ENCODE measurements at regions not wholly inside any gene's neighbourhood (a gene's known extent, or its start where the extent isn't known, plus 50 kb on each side); places are given as distances from the start of the nearest gene placed in this dataset.

- TF ChIP-seq CTCF (IDR thresholded peaks at IDR 0.05): no peak
- no peak for TF ChIP-seq EZH2 (IDR thresholded peaks at IDR 0.05)
- TF ChIP-seq EZH2phosphoT487 (IDR thresholded peaks at IDR 0.05): no peak
Measured at GRCh38 chr16:82231008-82231787, 61.2 kb upstream of the MPHOSPH6 start.

Measured in neural progenitor cell (in vitro differentiated cells).